GM19452 (cell line): ENCODE measurements at regions not wholly inside any gene's neighbourhood (a gene's known extent, or its start where the extent isn't known, plus 50 kb on each side); places are given as distances from the start of the nearest gene placed in this dataset.
"Not testable (repeated sequence)": the region's sequence is repeated elsewhere in the genome, so short reads cannot be mapped to it uniquely, and the experiment has no call there.

ENCODE experiments used
- ATAC-seq: cut with Tn5 transposase; IDR thresholded peaks from one replicate; pipeline ENCODE4 v1.9.1; 2021; ENCODE audit not compliant: unreplicated experiment

- ATAC-seq = no peak
Observed at GRCh38 chr12:116360579-116361413, 83.3 kb upstream of the MED13L start.

GRCh38 chr12:116361414-116362223 lies 84.1 kb upstream of the MED13L start:
- ATAC-seq = no peak

- no peak for ATAC-seq
Observed at GRCh38 chr12:116365114-116365513, 87.6 kb upstream of the MED13L start.

GRCh38 chr12:116365606-116366455 lies 88.3 kb upstream of the MED13L start:
- ATAC-seq = no peak

- ATAC-seq = no peak
Observed at GRCh38 chr12:116366456-116366776, 88.9 kb upstream of the MED13L start.

- ATAC-seq = no peak
Observed at GRCh38 chr12:116366824-116367223, 89.3 kb upstream of the MED13L start.

GRCh38 chr12:116368196-116369194 lies 91.0 kb upstream of the MED13L start:
- ATAC-seq = no peak

GRCh38 chr12:116370004-116370404 lies 92.5 kb upstream of the MED13L start:
- ATAC-seq = no peak

- no peak for ATAC-seq
Observed at GRCh38 chr12:116370886-116371580, 93.5 kb upstream of the MED13L start.

- ATAC-seq = no peak
Observed at GRCh38 chr12:116372815-116373214, 95.3 kb upstream of the MED13L start.

- ATAC-seq = no peak
Observed at GRCh38 chr12:116373572-116374206, 96.2 kb upstream of the MED13L start.

GRCh38 chr12:116374207-116374606 lies 96.7 kb upstream of the MED13L start:
- no peak for ATAC-seq

- ATAC-seq = no peak
Observed at GRCh38 chr12:116375278-116375842, 97.9 kb upstream of the MED13L start.

- no peak for ATAC-seq
Observed at GRCh38 chr12:116376354-116377193, 99.1 kb upstream of the MED13L start.

GRCh38 chr12:116377194-116377571 lies 99.7 kb upstream of the MED13L start:
- ATAC-seq = not testable (repeated sequence)

GRCh38 chr12:116378002-116378401 lies 100.5 kb upstream of the MED13L start:
- no peak for ATAC-seq

- no peak for ATAC-seq
Observed at GRCh38 chr12:116380108-116380507, 102.6 kb upstream of the MED13L start.

- ATAC-seq = not testable (repeated sequence)
Observed at GRCh38 chr12:116380740-116381139, 103.2 kb upstream of the MED13L start.
